GM12878 (cell line): ENCODE measurements at regions not wholly inside any gene's neighbourhood (a gene's known extent, or its start where the extent isn't known, plus 50 kb on each side); places are given as distances from the start of the nearest gene placed in this dataset.

Experiments used
- ATAC-seq: fragments of 200-7000 bp; cut with Tn5 transposase; 3 replicates; pipeline ENCODE4 v1.9.1; 2020; ENCODE audit warnings: mild to moderate bottlenecking, moderate library complexity
- BruUV-seq: library from RNA; stranded (reverse); fragments of 400-500 nt; replicated peaks from 2 replicates; lab custom pipeline; 2021; lab: Mats Ljungman, UMichigan
- CTCF ChIA-PET: fragments of 300-600 bp; sonication (Branson Sonifier 250); formaldehyde crosslinking; extraction: SDS; loops from one replicate; lab custom pipeline; 2021; ENCODE audit warnings: inconsistent platforms; lab: Yijun Ruan, JAX
- POLR2A ChIA-PET: fragments of 350-600 bp; formaldehyde crosslinking; extraction: SDS; loops from one replicate; lab custom pipeline; 2021; ENCODE audit warnings: inconsistent platforms; lab: Charles Lee
- RAD21 ChIA-PET: fragments of 300-600 bp; sonication (Branson Sonifier 250); formaldehyde crosslinking; loops from one replicate; lab custom pipeline; 2023; ENCODE audit warnings: antibody characterized with exemption; ENCODE audit not compliant: unreplicated experiment; lab: Charles Lee
- SMC1A ChIA-PET: fragments of 300-600 bp; sonication (Branson Sonifier 250); formaldehyde crosslinking; loops from one replicate; lab custom pipeline; 2023; ENCODE audit not compliant: unreplicated experiment, uncharacterized antibody; lab: Charles Lee
- DNase-seq: peaks from one replicate; pipeline ENCODE4 v3.0.0-alpha.2; 2011; ENCODE audit warnings: low read depth, low spot score
- FAIRE-seq: peaks from 3 replicates; lab custom pipeline; 2011; peaks lifted over from hg19 to GRCh38; lab: Jason Lieb, UNC
- H2AFZ ChIP-seq: 2 replicates; pipeline ENCODE4 v1.6.0; 2011; ENCODE audit warnings: low read depth, low read length, control low read depth; ENCODE audit not compliant: control insufficient read depth
- H3K27ac ChIP-seq: 2 replicates; pipeline ENCODE4 v1.5.1; 2011; ENCODE audit warnings: control low read depth; ENCODE audit not compliant: control insufficient read depth, insufficient read depth
- H3K27me3 ChIP-seq, 2 experiments: replicated peaks in 1 of 2; 2 replicates each; pipeline versions ENCODE4 v1.6.0 to v1.6.1; 2011; ENCODE audit warnings: low read length in 1 of 2; ENCODE audit not compliant: control insufficient read depth in 2 of 2, insufficient read depth in 2 of 2
- H3K36me3 ChIP-seq, 2 experiments: 2 replicates each; pipeline ENCODE4 v1.5.1; 2011; ENCODE audit warnings: low read length in 1 of 2; ENCODE audit not compliant: control insufficient read depth in 2 of 2, insufficient read depth in 2 of 2
- H3K4me1 ChIP-seq: 2 replicates; pipeline ENCODE4 v1.6.1; 2011; ENCODE audit warnings: mild to moderate bottlenecking, low read length, moderate library complexity, mixed read lengths; ENCODE audit not compliant: control insufficient read depth, insufficient read depth
- H3K4me2 ChIP-seq: 2 replicates; pipeline ENCODE4 v1.6.0; 2011; ENCODE audit warnings: control low read depth; ENCODE audit not compliant: control insufficient read depth, insufficient read depth
- H3K4me3 ChIP-seq: fragments of 200-600 bp; sonication (generic); 2 replicates; pipeline ENCODE4 v1.5.1; 2016
- H3K79me2 ChIP-seq: 2 replicates; pipeline ENCODE4 v1.6.0; 2011; ENCODE audit warnings: low read length; ENCODE audit not compliant: control insufficient read depth, insufficient read depth
- H3K9ac ChIP-seq: 2 replicates; pipeline ENCODE4 v1.8.0; 2011; ENCODE audit warnings: low read length, control low read depth, mixed read lengths; ENCODE audit not compliant: control insufficient read depth, insufficient read depth
- H3K9me3 ChIP-seq: replicated peaks from 3 replicates; pipeline ENCODE4 v1.5.1; 2011; ENCODE audit warnings: mild to moderate bottlenecking, low read length; ENCODE audit not compliant: control insufficient read depth, insufficient read depth
- H4K20me1 ChIP-seq: 2 replicates; pipeline ENCODE4 v1.6.0; 2011; ENCODE audit not compliant: control insufficient read depth, insufficient read depth
- ATF7 ChIP-seq: fragments of 450-650 bp; IDR thresholded peaks from 2 replicates; pipeline ENCODE4 v1.6.1; 2016; ENCODE audit warnings: low read depth, mild to moderate bottlenecking
- BACH1 ChIP-seq: fragments of 450-650 bp; IDR thresholded peaks from 2 replicates; pipeline ENCODE4 v1.6.1; 2017; ENCODE audit warnings: mild to moderate bottlenecking, borderline replicate concordance
- BHLHE40 ChIP-seq, 2 experiments: fragments of 450-650 bp in 1 of 2; IDR thresholded peaks; 2 replicates each; pipeline ENCODE4 v1.6.1; 2011 to 2017; ENCODE audit warnings: low read depth in 2 of 2, borderline replicate concordance in 1 of 2, improper control_type of control experiment in 1 of 2, low read length in 1 of 2, mild to moderate bottlenecking in 1 of 2
- CBX5 ChIP-seq: sonication (generic); IDR thresholded peaks from 2 replicates; pipeline ENCODE4 v1.6.1; 2016; ENCODE audit warnings: low read depth, moderate library complexity, mild to moderate bottlenecking, inconsistent platforms
- EED ChIP-seq: sonication (generic); IDR thresholded peaks from 2 replicates; pipeline ENCODE4 v1.6.1; 2016; ENCODE audit warnings: antibody characterized with exemption, low read depth
- NFYB ChIP-seq: IDR thresholded peaks from 2 replicates; pipeline ENCODE4 v1.6.1; 2011; ENCODE audit warnings: low read depth, mild to moderate bottlenecking, low read length, improper control_type of control experiment, moderate library complexity; ENCODE audit not compliant: insufficient read depth
- POLR2A ChIP-seq: IDR thresholded peaks from 2 replicates; pipeline ENCODE4 v1.6.1; 2011; ENCODE audit warnings: low read depth, mild to moderate bottlenecking, low read length
- SRF ChIP-seq, 2 experiments: IDR thresholded peaks; 2 replicates each; pipeline ENCODE4 v1.6.1; 2011; ENCODE audit warnings: low read depth in 2 of 2, low read length in 2 of 2, mild to moderate bottlenecking in 1 of 2, moderate library complexity in 1 of 2
- SUPT20H ChIP-seq: IDR thresholded peaks from 2 replicates; pipeline ENCODE4 v1.6.1; 2011; ENCODE audit warnings: low read depth, mild to moderate bottlenecking, low read length, moderate library complexity, borderline replicate concordance; ENCODE audit not compliant: control insufficient read depth
- ZZZ3 ChIP-seq: IDR thresholded peaks from 2 replicates; pipeline ENCODE4 v1.6.1; 2011; ENCODE audit warnings: low read depth; ENCODE audit not compliant: control insufficient read depth, insufficient read length
- WGBS: methylation state at CpG from one replicate; pipeline ENCODE4 v1.1.6; 2016; ENCODE audit warnings: low lambda C conversion rate; ENCODE audit not compliant: insufficient replicate concordance, insufficient coverage; ENCODE audit errors: missing lambda C conversion rate; 5-methylcytosine and 5-hydroxymethylcytosine counted together
- in situ Hi-C: fragments of 300-500 bp; cut with MboI; formaldehyde crosslinking; loops from 9 replicates; pipeline ENCODE4 v1.14.3; 2018; ENCODE audit warnings: mixed read lengths
- intact Hi-C: fragments of 100-400 bp; cut with micrococcal nuclease; formaldehyde crosslinking; loops from one replicate; pipeline ENCODE4 v1.14.2; 2022; ENCODE audit not compliant: unreplicated experiment
- TF ChIP-seq, protein P1 (sequence below): fragments of 450-650 bp; IDR thresholded peaks from 2 replicates; pipeline ENCODE4 v1.6.1; 2017; ENCODE audit warnings: low read depth, mild to moderate bottlenecking, moderate library complexity
- TF ChIP-seq, protein P2 (sequence below): fragments of 450-650 bp; IDR thresholded peaks from 2 replicates; pipeline ENCODE4 v1.6.1; 2017; ENCODE audit warnings: mild to moderate bottlenecking
- TF ChIP-seq, protein P3 (sequence below): fragments of 150-350 bp; IDR thresholded peaks from 2 replicates; pipeline ENCODE4 v1.6.1; 2016; ENCODE audit warnings: low read depth, low read length
- TF ChIP-seq, protein P4 (sequence below): fragments of 450-650 bp; IDR thresholded peaks from 2 replicates; pipeline ENCODE4 v1.6.1; 2016; ENCODE audit warnings: mild to moderate bottlenecking, moderate library complexity, borderline replicate concordance

DNA sequence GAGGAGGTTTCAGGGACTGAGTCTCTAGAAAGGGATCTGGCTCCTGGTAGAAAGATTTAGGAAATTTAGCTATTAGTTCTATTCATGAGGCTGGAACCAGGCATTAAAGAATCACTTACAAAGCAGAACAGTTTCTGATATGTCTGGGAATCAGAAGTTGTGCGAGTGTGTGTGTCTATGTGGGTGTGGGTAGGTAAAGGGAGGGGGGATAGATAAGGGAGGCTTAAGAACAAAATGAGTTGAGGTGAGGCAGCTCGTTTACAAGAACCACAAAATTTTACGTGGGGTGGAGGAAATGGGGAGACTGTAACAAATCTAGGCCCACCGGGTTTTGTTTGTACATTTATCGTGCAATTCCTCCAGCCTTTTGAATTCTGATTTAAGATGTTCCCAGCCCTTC, 90.7 kb downstream of the SAMD9 start:
- no peaks in the 10 kb centered on the region for H3K4me1 ChIP-seq
- intact Hi-C loops (no loop called here), in situ Hi-C loops (no loop called here)
- RAD21 ChIA-PET = no interaction called here
- no peak overlapping the region for H2AFZ ChIP-seq
- H3K9ac ChIP-seq = no peak overlapping the region
- CTCF ChIA-PET = interaction anchor here (0.6 kb wide), 1 partner anchor 204 kb away, joined by 5 read pairs; no protein-coding TSS in a partner anchor
- no peaks in the 10 kb centered on the region for H3K27me3 ChIP-seq
- peaks cover 5% of the 10 kb centered on the region; the same call in 2 of the 3 replicates for H3K9me3 ChIP-seq
- 59% methylated on average over 5 of the region's 5 CpGs for WGBS
- FAIRE-seq (no peak), ATAC-seq (no peak), DNase-seq (no peak)
- no peak overlapping the region for H3K4me2 ChIP-seq
- no peak overlapping the region for H3K4me3 ChIP-seq
- SMC1A ChIA-PET = no interaction called here
- H3K79me2 ChIP-seq = no peaks in the 10 kb centered on the region
- H4K20me1 ChIP-seq = no peaks in the 10 kb centered on the region
- BruUV-seq = no TSS peak
- no peaks in the 10 kb centered on the region for H3K36me3 ChIP-seq
- POLR2A ChIA-PET = no interaction called here
- no peak overlapping the region for H3K27ac ChIP-seq
- TF ChIP-seq, protein P1, sequence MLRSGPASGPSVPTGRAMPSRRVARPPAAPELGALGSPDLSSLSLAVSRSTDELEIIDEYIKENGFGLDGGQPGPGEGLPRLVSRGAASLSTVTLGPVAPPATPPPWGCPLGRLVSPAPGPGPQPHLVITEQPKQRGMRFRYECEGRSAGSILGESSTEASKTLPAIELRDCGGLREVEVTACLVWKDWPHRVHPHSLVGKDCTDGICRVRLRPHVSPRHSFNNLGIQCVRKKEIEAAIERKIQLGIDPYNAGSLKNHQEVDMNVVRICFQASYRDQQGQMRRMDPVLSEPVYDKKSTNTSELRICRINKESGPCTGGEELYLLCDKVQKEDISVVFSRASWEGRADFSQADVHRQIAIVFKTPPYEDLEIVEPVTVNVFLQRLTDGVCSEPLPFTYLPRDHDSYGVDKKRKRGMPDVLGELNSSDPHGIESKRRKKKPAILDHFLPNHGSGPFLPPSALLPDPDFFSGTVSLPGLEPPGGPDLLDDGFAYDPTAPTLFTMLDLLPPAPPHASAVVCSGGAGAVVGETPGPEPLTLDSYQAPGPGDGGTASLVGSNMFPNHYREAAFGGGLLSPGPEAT = no peak
- TF ChIP-seq CBX5 (no peak), EED (no peak), ATF7 (no peak), BHLHE40 (IDR thresholded peaks at IDR 0.05; ENCODE audit: borderline replicate concordance in 1 of 2, low read depth in 2 of 2, low read length in 1 of 2) (no peak), POLR2A (no peak), ZZZ3 (no peak), SUPT20H (no peak), BACH1 (no peak), NFYB (no peak), SRF (IDR thresholded peaks at IDR 0.05; ENCODE audit: low read depth in 2 of 2, low read length in 2 of 2) (no peak)
- TF ChIP-seq, protein P2, sequence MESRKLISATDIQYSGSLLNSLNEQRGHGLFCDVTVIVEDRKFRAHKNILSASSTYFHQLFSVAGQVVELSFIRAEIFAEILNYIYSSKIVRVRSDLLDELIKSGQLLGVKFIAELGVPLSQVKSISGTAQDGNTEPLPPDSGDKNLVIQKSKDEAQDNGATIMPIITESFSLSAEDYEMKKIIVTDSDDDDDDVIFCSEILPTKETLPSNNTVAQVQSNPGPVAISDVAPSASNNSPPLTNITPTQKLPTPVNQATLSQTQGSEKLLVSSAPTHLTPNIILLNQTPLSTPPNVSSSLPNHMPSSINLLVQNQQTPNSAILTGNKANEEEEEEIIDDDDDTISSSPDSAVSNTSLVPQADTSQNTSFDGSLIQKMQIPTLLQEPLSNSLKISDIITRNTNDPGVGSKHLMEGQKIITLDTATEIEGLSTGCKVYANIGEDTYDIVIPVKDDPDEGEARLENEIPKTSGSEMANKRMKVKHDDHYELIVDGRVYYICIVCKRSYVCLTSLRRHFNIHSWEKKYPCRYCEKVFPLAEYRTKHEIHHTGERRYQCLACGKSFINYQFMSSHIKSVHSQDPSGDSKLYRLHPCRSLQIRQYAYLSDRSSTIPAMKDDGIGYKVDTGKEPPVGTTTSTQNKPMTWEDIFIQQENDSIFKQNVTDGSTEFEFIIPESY = no peak
- TF ChIP-seq, protein P3, sequence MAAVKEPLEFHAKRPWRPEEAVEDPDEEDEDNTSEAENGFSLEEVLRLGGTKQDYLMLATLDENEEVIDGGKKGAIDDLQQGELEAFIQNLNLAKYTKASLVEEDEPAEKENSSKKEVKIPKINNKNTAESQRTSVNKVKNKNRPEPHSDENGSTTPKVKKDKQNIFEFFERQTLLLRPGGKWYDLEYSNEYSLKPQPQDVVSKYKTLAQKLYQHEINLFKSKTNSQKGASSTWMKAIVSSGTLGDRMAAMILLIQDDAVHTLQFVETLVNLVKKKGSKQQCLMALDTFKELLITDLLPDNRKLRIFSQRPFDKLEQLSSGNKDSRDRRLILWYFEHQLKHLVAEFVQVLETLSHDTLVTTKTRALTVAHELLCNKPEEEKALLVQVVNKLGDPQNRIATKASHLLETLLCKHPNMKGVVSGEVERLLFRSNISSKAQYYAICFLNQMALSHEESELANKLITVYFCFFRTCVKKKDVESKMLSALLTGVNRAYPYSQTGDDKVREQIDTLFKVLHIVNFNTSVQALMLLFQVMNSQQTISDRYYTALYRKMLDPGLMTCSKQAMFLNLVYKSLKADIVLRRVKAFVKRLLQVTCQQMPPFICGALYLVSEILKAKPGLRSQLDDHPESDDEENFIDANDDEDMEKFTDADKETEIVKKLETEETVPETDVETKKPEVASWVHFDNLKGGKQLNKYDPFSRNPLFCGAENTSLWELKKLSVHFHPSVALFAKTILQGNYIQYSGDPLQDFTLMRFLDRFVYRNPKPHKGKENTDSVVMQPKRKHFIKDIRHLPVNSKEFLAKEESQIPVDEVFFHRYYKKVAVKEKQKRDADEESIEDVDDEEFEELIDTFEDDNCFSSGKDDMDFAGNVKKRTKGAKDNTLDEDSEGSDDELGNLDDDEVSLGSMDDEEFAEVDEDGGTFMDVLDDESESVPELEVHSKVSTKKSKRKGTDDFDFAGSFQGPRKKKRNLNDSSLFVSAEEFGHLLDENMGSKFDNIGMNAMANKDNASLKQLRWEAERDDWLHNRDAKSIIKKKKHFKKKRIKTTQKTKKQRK = no peak
- TF ChIP-seq, protein P4, sequence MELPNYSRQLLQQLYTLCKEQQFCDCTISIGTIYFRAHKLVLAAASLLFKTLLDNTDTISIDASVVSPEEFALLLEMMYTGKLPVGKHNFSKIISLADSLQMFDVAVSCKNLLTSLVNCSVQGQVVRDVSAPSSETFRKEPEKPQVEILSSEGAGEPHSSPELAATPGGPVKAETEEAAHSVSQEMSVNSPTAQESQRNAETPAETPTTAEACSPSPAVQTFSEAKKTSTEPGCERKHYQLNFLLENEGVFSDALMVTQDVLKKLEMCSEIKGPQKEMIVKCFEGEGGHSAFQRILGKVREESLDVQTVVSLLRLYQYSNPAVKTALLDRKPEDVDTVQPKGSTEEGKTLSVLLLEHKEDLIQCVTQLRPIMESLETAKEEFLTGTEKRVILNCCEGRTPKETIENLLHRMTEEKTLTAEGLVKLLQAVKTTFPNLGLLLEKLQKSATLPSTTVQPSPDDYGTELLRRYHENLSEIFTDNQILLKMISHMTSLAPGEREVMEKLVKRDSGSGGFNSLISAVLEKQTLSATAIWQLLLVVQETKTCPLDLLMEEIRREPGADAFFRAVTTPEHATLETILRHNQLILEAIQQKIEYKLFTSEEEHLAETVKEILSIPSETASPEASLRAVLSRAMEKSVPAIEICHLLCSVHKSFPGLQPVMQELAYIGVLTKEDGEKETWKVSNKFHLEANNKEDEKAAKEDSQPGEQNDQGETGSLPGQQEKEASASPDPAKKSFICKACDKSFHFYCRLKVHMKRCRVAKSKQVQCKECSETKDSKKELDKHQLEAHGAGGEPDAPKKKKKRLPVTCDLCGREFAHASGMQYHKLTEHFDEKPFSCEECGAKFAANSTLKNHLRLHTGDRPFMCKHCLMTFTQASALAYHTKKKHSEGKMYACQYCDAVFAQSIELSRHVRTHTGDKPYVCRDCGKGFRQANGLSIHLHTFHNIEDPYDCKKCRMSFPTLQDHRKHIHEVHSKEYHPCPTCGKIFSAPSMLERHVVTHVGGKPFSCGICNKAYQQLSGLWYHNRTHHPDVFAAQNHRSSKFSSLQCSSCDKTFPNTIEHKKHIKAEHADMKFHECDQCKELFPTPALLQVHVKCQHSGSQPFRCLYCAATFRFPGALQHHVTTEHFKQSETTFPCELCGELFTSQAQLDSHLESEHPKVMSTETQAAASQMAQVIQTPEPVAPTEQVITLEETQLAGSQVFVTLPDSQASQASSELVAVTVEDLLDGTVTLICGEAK = no peak
